ENCODE measurements at regions not wholly inside any gene's neighbourhood (a gene's known extent, or its start where the extent isn't known, plus 50 kb on each side); places are given as distances from the start of the nearest gene placed in this dataset.

DNA sequence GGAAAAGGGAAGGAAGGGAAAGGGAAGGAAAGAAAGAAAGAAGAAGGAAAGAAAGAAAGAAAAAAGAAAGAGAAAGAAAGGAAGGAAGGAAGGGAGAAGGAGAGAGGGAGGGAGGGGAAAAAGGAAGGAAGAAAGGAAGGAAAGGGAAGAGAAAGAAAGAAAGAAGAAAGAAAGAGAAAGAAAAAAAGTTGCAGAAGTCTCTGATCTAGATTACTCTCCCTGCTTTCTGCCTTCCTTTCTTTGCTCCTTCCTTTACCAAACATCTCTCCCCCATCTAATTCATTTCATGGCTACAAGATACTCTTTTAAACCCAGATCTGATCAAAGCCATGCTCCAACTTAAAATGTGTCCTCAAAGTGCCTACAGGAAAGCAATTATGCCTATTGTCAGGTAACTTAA, 148.6 kb downstream of the KIT start:
- H4K20me1 ChIP-seq (ENCODE audit: insufficient read depth, low read length), result no peaks in the 10 kb centered on the region
- no peak for DNase-seq
- H3K4me1 ChIP-seq (ENCODE audit: control insufficient read depth, insufficient read depth, low read length), result 0 out of 2 replicates have a peak, but pooled peaks cover 2% of the 10 kb centered on the region
- no peak overlapping the region for H3K18ac ChIP-seq (ENCODE audit: low read depth, low read length)
- no peak overlapping the region for H2BK20ac ChIP-seq (ENCODE audit: low read depth, low read length)
- H3K27ac ChIP-seq (ENCODE audit: insufficient read depth, low read length), result no peak overlapping the region
- no peak overlapping the region for H2BK15ac ChIP-seq (ENCODE audit: low read depth, low read length)
- ChIA-PET CTCF (no interaction called here), POLR2A (ENCODE audit: unreplicated experiment) (no interaction called here)
- H3K36me3 ChIP-seq (ENCODE audit: control insufficient read depth, insufficient read depth, low read length), result no peaks in the 10 kb centered on the region
- dilution Hi-C loops (cut with HindIII; ENCODE audit: low sequenced_read_pairs, unreplicated experiment) (no loop called here), in situ Hi-C loops (cut with MboI; ENCODE audit: low sequenced_read_pairs) (loop anchor here (25.0 kb wide), 1 partner anchor 506 kb away; no protein-coding TSS in a partner anchor), intact Hi-C loops (cut with micrococcal nuclease) (no loop called here)
- no peak overlapping the region for H3K4me2 ChIP-seq (ENCODE audit: low read depth, low read length)
- no peak overlapping the region for H2BK120ac ChIP-seq (ENCODE audit: low read depth, low read length)
- H3K9me1 ChIP-seq (ENCODE audit: insufficient read depth, low read length), result no peaks in the 10 kb centered on the region
- H3K4me3 ChIP-seq (ENCODE audit: insufficient read depth, low read depth, low read length), result no peak overlapping the region
- no peak overlapping the region for H3K56ac ChIP-seq (ENCODE audit: extremely low read depth, insufficient read depth, low read length)
- no peak overlapping the region for H4K5ac ChIP-seq (ENCODE audit: low read depth, low read length)
- H4K8ac ChIP-seq (ENCODE audit: low read depth in 2 of 2, low read length in 2 of 2), result no peak overlapping the region
- H3K27me3 ChIP-seq (ENCODE audit: control insufficient read depth, insufficient read depth, low read length), result no peaks in the 10 kb centered on the region
- no peaks in the 10 kb centered on the region for H3K79me1 ChIP-seq (ENCODE audit: low read depth in 1 of 2, low read length in 2 of 2)
- no TSS peak for BruUV-seq (replicated peaks)
- H2AFZ ChIP-seq (replicated peaks; ENCODE audit: low read length, poor library complexity), result no peak overlapping the region
- H2AK5ac ChIP-seq (ENCODE audit: low read depth, low read length), result no peak overlapping the region
- no peak for ATAC-seq (ENCODE audit: low read depth)
- no peak overlapping the region for H2BK5ac ChIP-seq (ENCODE audit: low read depth, low read length, poor library complexity, severe bottlenecking)
- no peak overlapping the region for H3K9ac ChIP-seq (ENCODE audit: low read depth, low read length)
- H4K91ac ChIP-seq (ENCODE audit: insufficient read depth, low read depth, low read length), result no peak overlapping the region
- H3K14ac ChIP-seq (replicated peaks; ENCODE audit: low read depth, low read length), result no peak overlapping the region
- TF ChIP-seq SMC3 (IDR thresholded peaks at IDR 0.05; ENCODE audit: low read depth, low read length), result no peak
- TF ChIP-seq CHD1 (IDR thresholded peaks at IDR 0.05; ENCODE audit: low read depth, low read length), result no peak
- TF ChIP-seq BHLHE40 (IDR thresholded peaks at IDR 0.05; ENCODE audit: low read depth, low read length), result no peak
- TF ChIP-seq MAZ (IDR thresholded peaks at IDR 0.05; ENCODE audit: borderline replicate concordance, low read depth, low read length), result no peak
- TF ChIP-seq NFE2L2 (IDR thresholded peaks at IDR 0.05; ENCODE audit: low read depth, low read length), result no peak
- no peak for TF ChIP-seq MXI1 (IDR thresholded peaks at IDR 0.05; ENCODE audit: borderline replicate concordance, low read depth, low read length)
- TF ChIP-seq POLR2A (IDR thresholded peaks at IDR 0.05; ENCODE audit: low read depth, low read length), result no peak
- no peak overlapping the region for H3K23ac ChIP-seq (ENCODE audit: low read depth, low read length)
- H3K4ac ChIP-seq (ENCODE audit: low read depth, low read length), result no peak overlapping the region
- H2AK9ac ChIP-seq (replicated peaks; ENCODE audit: low read depth, low read length, poor library complexity), result no peak overlapping the region
- no peaks in the 10 kb centered on the region; the same call in 1 of the 2 replicates for H3K9me3 ChIP-seq (ENCODE audit: control insufficient read depth, insufficient read depth, low read length)

All from IMR-90 (cell line).